Pons (tissue), 1 donor: ENCODE measurements at regions not wholly inside any gene's neighbourhood (a gene's known extent, or its start where the extent isn't known, plus 50 kb on each side); places are given as distances from the start of the nearest gene placed in this dataset.
"Not testable (repeated sequence)": the region's sequence is repeated elsewhere in the genome, so short reads cannot be mapped to it uniquely, and the experiment has no call there.

Source experiments
- DNase-seq: peaks from one replicate; pipeline ENCODE4 v3.0.0-alpha.2; 2016; ENCODE audit warnings: low spot score

DNA sequence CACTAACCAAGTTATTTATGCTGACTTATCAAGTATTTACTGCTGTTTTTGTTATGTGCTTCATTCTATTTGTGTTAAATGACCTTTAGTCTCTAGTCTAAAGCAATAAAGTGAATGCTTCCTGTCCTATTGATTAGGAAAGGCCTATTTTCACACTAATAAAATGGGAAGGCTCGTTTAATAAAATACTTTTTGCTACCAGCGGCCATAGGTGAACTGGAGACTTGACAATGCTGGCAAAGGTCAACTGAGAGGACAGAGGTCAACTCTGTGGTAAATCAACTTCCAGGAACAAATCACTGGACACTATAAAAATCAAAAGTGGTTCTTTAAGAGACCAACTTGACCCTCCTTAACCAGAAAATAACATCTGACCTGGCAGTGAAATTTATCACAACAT is 634.3 kb downstream of the ISL1 start:
- no peak for DNase-seq

GRCh38 chr5:52024359-52024758 is 641.1 kb downstream of the ISL1 start:
- DNase-seq, result no peak

- DNase-seq, result not testable (repeated sequence)
These were observed 646.6 kb downstream of the ISL1 start for GRCh38 chr5:52029836-52030235.

GRCh38 chr5:52041842-52042241 is 658.6 kb downstream of the ISL1 start:
- DNase-seq, result no peak

DNA sequence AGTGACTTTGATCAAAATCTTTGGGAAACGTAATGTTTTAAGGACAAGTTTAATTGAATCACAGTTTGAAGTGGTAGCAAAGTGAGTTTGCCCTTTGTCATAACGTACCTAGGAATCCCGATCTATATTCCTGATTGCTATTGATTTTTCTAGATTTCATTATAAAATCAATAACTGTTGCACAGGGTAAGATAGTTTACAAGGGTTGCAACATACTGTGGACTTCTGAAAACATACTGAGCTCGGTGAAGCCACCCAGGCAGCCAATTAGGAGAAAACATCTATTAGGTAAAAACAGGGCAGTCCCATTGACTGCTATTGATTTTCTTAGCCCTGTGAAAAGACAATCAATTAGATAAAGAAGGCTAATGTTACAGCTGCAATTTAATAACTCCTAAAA is 659.9 kb downstream of the ISL1 start:
- DNase-seq, result no peak

DNA sequence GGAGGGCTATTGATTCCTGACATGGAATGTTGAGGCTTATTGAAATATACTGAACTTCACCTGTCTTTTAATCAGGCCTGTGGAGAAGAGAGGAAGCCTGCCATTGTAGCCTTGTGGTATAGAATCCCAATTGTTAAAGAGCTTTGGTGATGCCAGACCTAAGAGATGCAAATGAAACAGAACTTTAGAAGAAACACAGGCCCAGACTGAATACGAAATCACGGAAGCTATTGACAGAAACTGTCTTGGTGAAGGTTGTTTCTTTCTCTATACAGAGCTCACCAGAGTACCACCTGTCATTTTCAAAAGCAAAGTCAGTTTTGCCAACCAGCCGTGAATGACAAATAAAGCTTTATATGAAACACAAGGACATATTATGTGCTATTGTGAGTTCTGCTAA is 660.3 kb downstream of the ISL1 start:
- peak; percentile 2 for DNase-seq

GRCh38 chr5:52051759-52052158 is 668.5 kb downstream of the ISL1 start:
- DNase-seq, result no peak

DNA sequence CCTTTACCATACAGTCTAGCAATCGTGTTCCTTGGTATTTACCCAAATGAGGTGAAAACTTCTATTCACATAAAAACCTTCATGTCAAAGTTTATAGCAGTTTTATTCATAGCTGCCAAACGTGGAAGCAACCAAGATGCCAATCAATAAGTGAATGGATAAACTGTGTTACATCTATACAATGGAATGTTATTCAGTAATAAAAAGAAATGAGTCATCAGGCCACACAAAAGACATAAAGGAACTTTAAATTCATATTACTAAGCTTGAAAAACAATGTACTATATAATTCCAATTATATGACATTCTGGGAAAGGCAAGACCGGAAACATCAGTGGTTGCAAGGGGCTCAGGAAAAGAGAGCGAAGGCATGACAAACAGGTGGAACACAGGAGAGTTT is 679.9 kb downstream of the ISL1 start:
- DNase-seq, result no peak

DNA sequence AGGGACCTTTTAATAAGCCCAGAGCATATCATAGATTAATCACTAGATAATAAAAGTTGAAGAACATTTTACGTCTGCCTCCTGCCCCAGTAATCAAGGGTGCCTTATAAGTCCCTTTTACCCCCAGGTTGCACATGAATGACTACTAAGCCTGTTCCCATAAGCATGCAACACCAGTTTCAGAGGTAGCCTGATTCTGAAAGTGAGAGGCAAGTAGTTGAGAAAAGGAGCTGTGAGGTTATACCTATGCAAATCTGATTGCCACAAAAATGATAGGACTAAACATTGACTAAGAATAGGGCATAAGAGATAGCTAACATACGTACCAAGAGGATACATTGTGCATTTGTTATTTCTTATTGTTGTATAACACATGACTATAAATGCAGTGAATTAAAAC is 681.9 kb downstream of the ISL1 start:
- DNase-seq, result no peak

- DNase-seq, result no peak
These were observed 686.7 kb downstream of the ISL1 start for GRCh38 chr5:52069997-52070396.

DNA sequence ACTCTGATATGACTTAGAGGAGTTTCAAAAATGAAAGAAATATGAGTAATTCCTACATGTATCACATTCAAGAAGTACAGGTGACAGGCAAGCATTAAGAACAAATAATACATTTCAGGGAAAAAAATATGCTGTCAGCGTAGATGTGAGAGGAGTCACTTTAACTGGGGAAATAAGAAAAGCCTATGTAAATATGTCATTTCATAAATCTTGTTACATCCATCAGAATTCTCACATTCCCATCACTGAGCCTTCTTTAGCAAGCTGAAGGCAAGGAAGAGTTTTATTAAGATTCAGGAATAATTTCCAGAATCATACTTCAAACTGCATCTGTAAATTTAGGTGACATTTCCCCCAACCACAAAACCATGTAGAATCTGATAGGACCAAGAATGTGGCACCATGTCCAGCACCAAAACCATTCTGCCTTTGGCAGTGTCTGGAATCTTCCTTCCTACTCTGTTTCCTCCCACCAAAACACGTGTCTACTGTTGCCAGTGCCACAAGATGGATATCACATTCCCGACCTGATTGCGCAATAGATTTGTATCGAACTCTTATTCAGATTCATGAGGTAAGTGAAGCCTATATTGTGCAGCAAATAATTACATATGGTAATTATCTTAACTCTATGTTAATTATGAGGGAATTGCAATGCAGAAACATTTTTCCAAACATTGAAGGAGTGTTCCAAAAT is 690.9 kb downstream of the ISL1 start:
- DNase-seq, result no peak

GRCh38 chr5:52077941-52078815 is 694.9 kb downstream of the ISL1 start:
- DNase-seq, result peak; percentile 15

DNA sequence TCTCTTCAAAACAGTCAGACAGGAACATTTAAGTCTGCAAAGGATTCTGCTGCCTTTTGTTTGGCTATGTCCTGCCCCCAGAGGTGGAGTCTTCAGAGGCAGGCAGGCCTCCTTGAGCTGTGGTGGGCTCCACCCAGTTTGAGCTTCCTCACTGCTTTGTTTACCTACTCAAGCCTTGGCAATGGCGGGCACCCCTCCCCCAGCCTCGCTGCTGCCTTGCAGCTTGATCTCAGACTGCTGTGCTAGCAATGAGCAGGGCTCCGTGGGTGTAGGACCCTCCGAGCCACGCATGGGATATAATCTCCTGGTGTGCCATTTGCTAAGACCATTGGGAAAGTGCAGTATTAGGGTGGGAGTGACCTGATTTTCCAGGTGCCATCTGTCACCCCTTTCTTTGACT is 685.4 kb upstream of the ITGA1 start:
- DNase-seq, result not testable (repeated sequence)

DNA sequence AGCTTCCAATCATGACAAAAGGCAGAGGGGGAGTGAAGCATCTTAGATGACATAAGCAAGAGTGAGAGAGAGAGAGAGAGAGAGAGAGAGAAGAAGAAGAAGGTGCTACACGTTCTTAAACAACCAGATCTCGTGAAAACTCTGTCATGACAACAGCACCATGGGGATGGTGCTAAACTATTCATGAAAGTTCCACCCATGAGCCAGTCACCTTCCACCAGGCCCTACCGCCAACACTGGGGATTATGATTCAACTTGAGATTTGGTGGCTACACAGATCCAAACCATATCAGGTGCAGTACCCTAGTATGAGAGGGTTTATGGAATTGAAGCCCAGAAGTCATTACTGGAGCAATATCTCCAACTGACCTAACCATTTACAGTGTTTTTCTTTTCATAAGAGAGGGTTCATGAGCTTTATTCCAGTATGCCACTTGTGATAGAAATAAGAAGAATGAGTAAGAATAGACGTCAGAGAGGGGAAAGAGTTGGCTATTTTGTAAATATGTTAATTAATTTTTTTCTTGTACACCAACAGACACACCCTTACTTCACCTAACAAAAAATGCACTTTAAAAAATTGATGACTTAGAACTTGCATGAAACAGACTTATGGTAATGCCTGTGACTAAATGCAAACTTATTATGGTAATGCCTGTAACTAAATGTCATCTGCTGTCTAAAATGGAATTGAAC is 680.4 kb upstream of the ITGA1 start:
- DNase-seq, result no peak

DNA sequence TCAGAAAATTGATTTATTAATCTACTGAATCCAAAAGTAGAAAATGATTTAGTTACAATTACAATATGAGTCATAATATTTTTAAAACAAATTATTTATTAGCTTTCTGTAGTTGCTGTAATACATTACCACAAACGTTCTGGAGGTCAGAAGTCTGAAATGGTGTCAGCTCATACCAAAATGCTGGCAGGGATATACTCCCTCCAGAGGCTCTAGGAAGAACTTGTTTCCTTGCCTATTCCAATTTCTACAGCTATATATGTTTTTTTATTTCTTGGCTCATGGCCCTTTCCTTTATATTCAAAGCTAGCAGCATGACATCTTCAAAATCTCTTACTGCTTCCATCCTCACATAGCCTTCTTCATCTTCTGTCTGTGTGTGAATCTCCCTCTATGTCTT is 667.9 kb upstream of the ITGA1 start:
- DNase-seq, result no peak

- no peak for DNase-seq
These were observed 655.7 kb upstream of the ITGA1 start for GRCh38 chr5:52132053-52132452.

DNA sequence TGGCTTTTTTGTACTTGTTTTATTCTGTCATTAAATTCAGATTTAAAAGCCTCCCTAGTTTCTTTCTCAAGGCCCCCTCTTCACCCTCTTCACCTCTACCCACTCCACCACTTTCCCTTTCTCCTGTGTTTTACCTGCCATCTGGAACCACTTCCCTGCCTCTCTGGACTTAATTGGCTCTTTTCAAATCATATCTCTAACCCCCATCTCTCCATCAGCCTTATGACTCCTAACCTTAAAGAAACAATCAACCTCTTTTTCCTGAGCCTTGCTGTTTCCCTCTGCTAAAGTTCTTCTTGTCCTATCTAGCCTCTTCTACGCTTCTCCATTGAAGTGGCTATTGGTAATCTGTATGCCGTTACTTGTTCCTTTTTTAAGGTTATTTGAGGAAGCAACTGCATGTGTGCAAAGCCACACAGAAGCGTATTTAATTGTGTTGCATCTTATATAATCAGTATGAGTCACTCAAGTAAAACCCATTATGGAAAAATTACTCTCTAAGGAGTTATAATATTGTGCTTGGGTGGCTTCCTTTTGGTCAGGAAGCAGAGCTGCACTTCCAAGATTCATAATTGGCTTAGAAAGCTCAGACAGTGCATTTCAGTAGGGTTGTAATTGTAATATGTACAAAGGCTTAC is 653.6 kb upstream of the ITGA1 start:
- DNase-seq, result no peak

GRCh38 chr5:52139888-52140615 is 647.7 kb upstream of the ITGA1 start:
- DNase-seq, result no peak

DNA sequence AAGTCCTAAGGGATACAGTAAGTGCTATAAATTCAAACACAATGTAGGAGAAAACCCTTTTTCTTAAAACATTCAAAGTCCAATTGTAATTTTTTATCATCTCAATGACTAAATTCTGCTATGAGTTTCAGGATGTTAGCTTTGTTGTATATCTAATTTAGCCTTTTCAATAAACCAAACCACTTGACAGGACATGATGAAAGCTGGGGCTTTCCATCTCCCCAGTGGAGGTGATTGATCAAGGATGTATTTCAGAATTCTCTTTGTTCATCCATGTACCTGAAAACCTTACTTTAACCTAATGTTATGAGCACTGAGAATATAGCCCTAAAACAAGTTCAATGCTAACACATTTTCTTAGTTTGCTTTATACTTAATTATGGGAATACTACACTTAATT is 639.0 kb upstream of the ITGA1 start:
- no peak for DNase-seq

- DNase-seq, result no peak
These were observed 637.2 kb upstream of the ITGA1 start for GRCh38 chr5:52150501-52150900.

DNA sequence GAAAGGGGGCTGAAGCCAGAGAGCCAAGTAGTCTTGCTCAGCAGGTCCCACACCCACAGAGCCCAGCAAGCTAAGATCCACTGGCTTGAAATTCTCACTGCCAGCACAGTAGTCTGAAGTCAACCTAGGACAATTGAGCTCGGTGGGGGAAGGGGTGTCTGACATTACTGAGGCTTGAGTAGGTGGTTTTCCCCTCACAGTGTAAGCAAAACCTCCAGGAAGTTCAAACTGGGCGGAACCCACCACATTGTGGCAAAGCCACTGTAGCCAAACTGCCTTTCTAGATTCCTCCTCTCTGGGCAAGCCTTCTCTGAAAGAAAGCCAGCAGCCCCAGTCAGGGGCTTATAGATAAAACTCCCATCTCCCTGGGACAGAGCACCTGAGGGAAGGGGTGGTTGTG is 630.9 kb upstream of the ITGA1 start:
- not testable (repeated sequence) for DNase-seq

DNA sequence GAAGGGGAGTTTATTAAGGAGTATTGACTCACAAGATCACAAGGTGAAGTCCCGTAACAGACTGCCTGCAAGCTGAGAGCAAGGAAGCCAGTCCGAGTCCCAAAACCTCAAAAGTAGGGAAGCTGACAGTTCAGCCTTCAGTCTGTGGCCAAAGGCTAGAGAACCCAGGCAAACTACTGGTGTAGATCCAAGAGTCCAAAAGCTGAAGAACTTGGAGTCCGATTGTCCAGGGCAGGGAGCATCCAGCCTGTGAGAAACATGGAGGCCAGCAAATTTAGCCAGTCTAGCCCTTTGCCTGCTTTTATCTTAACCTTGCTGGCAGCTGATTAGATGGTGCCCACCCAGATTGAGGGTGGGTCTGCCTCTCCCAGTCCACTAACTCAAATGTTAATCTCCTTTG is 621.9 kb upstream of the ITGA1 start:
- DNase-seq, result not testable (repeated sequence)
